Heart left ventricle (tissue), 16 donors: ENCODE measurements at regions not wholly inside any gene's neighbourhood (a gene's known extent, or its start where the extent isn't known, plus 50 kb on each side); places are given as distances from the start of the nearest gene placed in this dataset.

ENCODE experiments used
- ATAC-seq, 4 donors: fragments of 200-7000 bp; cut with Tn5 transposase; one replicate each; pipeline ENCODE4 v1.9.1; 2020 to 2022; ENCODE audit warnings: moderate library complexity in 4 of 4, mild to moderate bottlenecking in 3 of 4, moderate number of reproducible peaks in 1 of 4
- DNase-seq, 5 donors: peaks; one replicate each; pipeline ENCODE4 v3.0.0-alpha.2; 2020
- H3K27ac ChIP-seq, 12 donors: fragments of 200-600 bp; sonication (generic) in 4 of 12; one replicate each; pipeline versions ENCODE4 v1.5.0 to v1.8.0; 2016 to 2022; ENCODE audit warnings: mild to moderate bottlenecking in 2 of 12
- H3K27me3 ChIP-seq, 9 donors: fragments of 200-600 bp; sonication (generic) in 2 of 9; one replicate each; pipeline versions ENCODE4 v1.5.1 to v1.8.0; 2016 to 2022; ENCODE audit warnings: mild to moderate bottlenecking in 3 of 9
- H3K36me3 ChIP-seq, 9 donors: fragments of 200-600 bp; sonication (generic) in 2 of 9; one replicate each; pipeline versions ENCODE4 v1.5.0 to v1.8.0; 2018 to 2022; ENCODE audit warnings: mild to moderate bottlenecking in 2 of 9
- H3K4me1 ChIP-seq, 12 donors: fragments of 200-600 bp; sonication (generic) in 4 of 12; one replicate each; pipeline versions ENCODE4 v1.5.0 to v1.8.0; 2016 to 2022; ENCODE audit warnings: mild to moderate bottlenecking in 3 of 12
- H3K4me3 ChIP-seq, 12 donors: fragments of 200-600 bp; sonication (generic) in 4 of 12; one replicate each; pipeline versions ENCODE4 v1.5.0 to v1.8.0; 2017 to 2022; ENCODE audit warnings: mild to moderate bottlenecking in 9 of 12, moderate library complexity in 4 of 12
- H3K9me3 ChIP-seq, 12 donors: fragments of 200-600 bp; sonication (generic) in 4 of 12; one replicate each; pipeline versions ENCODE4 v1.5.0 to v1.8.0; 2016 to 2022; ENCODE audit warnings: mild to moderate bottlenecking in 1 of 12
- POLR2A ChIP-seq, 2 donors: fragments of 450-650 bp; IDR thresholded peaks; one replicate each; pipeline ENCODE4 v1.6.1; 2017; ENCODE audit warnings: antibody characterized with exemption in 2 of 2, mild to moderate bottlenecking in 2 of 2, moderate library complexity in 2 of 2
- WGBS, 4 donors: extraction: QIAGEN DNeasy Blood & Tissue Kit in 2 of 4; methylation state at CpG; one replicate each; pipeline versions ENCODE4 v1.1.5 to v1.1.7; 2013 to 2018; 5-methylcytosine and 5-hydroxymethylcytosine counted together
- intact Hi-C, 10 donors: fragments of 100-400 bp; cut with DNase I; formaldehyde crosslinking; loops; one replicate each; pipeline versions ENCODE4 v1.11.1 to v1.14.2; 2022
- TF ChIP-seq, protein P1 (sequence below), 12 donors: fragments of 200-600 bp; sonication (generic) in 4 of 12; IDR thresholded peaks; one replicate each; pipeline versions ENCODE4 v1.5.0 to v1.8.0; 2018 to 2022; ENCODE audit warnings: antibody characterized with exemption in 12 of 12, mild to moderate bottlenecking in 5 of 12
- donor health status: ischemic (EF 13 %, LVEDD 7.1; RV severe dilation, severe dysfunction).
- donor health status: healthy with polysubstance abuse.
- donor health status: DM: no; HTN: yes; CAD: no.
- donor health status: DM: no; HTN: no; CAD: no.
- donor health status: ischemic (EF 25% LVEDD 6.9; RV normal size, moderate dysfunction).
- donor health status: ischemic (EF 25% LVEDD 5.7; RV mildly dilated, moderate dysfunction).
- donor health status: healthy.
- donor health status: DM: yes; HTN: yes; CAD: no.
- donor health status: ischemic (EF 35%, LVEDD 5.7; RV mildly dilated, moderate dysfunction).
- donor health status: nonischemic (EF 11% LVEDD 7.7; RV severe dilation, severe dysfunction).
- donor health status: DM: yes; HTN: yes; CAD: no.
- donor health status: PGD.
- donor health status: ischemic (EF 29% LVEDD 5.4; RV normal size, mild dysfunction).
- donor health status: nonischemic (EF 23%, LVEDD 6.1; RV moderate dilation, normal function).

DNA sequence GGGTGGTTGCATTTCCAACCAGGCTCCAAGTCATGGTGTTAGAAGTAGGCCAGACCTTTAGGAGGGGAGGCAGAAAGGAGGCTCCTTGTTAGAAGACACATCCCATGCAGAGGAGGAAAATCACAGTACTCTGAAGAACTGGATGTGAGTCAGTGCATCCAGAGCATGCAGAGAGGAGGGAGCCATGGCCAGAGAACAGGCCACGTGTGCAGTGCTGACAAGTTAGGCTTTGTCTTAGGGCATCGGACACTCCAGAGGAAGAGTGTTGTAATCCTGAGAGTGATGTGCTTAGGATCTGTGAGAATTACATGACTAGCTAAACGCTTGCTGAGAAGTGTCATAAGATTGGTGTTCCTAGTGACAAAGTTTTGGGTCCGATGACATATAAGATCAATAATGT lies 456.5 kb upstream of the THRB start:
- TF ChIP-seq, protein P1, sequence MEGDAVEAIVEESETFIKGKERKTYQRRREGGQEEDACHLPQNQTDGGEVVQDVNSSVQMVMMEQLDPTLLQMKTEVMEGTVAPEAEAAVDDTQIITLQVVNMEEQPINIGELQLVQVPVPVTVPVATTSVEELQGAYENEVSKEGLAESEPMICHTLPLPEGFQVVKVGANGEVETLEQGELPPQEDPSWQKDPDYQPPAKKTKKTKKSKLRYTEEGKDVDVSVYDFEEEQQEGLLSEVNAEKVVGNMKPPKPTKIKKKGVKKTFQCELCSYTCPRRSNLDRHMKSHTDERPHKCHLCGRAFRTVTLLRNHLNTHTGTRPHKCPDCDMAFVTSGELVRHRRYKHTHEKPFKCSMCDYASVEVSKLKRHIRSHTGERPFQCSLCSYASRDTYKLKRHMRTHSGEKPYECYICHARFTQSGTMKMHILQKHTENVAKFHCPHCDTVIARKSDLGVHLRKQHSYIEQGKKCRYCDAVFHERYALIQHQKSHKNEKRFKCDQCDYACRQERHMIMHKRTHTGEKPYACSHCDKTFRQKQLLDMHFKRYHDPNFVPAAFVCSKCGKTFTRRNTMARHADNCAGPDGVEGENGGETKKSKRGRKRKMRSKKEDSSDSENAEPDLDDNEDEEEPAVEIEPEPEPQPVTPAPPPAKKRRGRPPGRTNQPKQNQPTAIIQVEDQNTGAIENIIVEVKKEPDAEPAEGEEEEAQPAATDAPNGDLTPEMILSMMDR (IDR thresholded peaks at IDR 0.05): no peak
- TF ChIP-seq POLR2A (IDR thresholded peaks at IDR 0.05): no peak
- intact Hi-C loops: no loop called here
- no peaks in the 10 kb centered on the region for H3K36me3 ChIP-seq

DNA sequence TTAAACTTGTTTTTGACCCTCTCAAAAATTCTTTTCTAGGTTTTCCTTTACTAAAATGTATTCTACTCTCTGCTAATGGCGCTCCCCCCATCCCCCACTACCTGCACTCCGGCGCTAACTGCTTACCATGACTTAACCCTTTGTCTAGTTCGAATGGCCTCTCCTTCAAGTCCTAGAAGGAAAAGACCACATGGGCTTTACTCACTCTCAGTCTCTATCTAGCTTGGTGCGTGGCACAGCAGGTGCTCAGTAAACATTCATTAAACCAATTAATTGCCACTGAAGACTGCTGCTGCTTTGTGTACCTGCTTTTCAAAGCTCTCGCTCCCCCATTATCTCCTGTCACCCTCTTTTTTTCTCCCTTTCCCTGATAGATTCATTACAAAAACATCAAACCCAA lies 457.7 kb upstream of the THRB start:
- Histone ChIP-seq H3K36me3 (no peaks in the 10 kb centered on the region), H3K27ac (no peak overlapping the region), H3K4me3 (no peak overlapping the region), H3K9me3 (no peaks in the 10 kb centered on the region), H3K4me1 (peaks cover 0 to 12% (median 2%) of the 10 kb centered on the region in 12 donors), H3K27me3 (no peaks in the 10 kb centered on the region)
- DNase-seq (no peak), ATAC-seq (no peak)
- WGBS, 4 donors: 77 to 84% (median 80%) methylated on average over 6 of the region's 6 CpGs
- TF ChIP-seq POLR2A (IDR thresholded peaks at IDR 0.05): no peak
- TF ChIP-seq, protein P1 (IDR thresholded peaks at IDR 0.05): no peak
- intact Hi-C loops: no loop called here

More for the DNA sequence above, 456.5 kb upstream of the THRB start:
- H3K9me3 ChIP-seq: no peaks in the 10 kb centered on the region
- peaks cover 0 to under 1% (median 0%) of the 10 kb centered on the region in 12 donors for H3K4me1 ChIP-seq
- H3K27ac ChIP-seq: no peak overlapping the region
- DNase-seq (no peak), ATAC-seq (no peak)
- WGBS, 4 donors: 85 to 94% (median 87%) methylated on average over 4 of the region's 4 CpGs
- no peaks in the 10 kb centered on the region for H3K27me3 ChIP-seq
- H3K4me3 ChIP-seq: no peak overlapping the region

DNA sequence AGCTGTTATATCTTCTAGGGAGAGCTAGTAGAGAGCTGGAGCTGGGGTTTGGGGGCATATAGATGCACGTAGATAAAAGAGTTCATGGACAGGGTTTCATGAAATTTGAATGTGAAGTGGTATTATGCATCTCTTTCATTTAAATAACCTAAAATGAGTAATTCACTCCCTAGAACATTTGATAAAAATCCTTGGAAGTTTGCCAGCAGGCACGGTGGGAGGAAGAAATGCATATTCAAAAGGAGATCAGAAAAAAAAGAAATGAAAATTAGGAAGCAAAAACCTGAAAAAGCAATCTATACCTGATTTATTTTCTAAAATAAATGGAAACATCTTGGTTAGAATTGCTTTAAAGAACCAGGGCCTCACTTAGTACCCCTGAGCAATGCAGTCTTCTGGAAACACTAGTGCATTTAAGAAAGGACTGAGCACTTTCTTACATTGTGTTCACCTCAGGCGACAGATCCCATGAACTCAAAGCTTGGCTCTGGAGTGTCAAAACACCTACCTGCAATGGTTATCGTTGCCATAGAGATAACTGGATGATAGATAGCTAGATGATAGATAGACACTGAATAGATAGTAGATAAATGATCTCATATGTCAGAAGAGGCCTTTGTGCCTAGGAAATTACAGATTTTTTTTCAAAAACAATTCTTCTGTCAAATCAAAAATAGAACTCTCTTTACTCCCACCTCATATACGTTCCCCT lies 458.6 kb upstream of the THRB start:
- Histone ChIP-seq H3K4me1 (peaks cover 0 to 13% (median 2%) of the 10 kb centered on the region in 12 donors), H3K27me3 (no peaks in the 10 kb centered on the region), H3K9me3 (no peaks in the 10 kb centered on the region), H3K36me3 (no peaks in the 10 kb centered on the region), H3K27ac (no peak overlapping the region), H3K4me3 (no peak overlapping the region)
- 62 to 67% (median 64%) methylated on average over 5 of the region's 5 CpGs for WGBS, 4 donors
- DNase-seq (no peak), ATAC-seq (no peak)
- intact Hi-C loops: no loop called here
- TF ChIP-seq, protein P1 (IDR thresholded peaks at IDR 0.05): no peak

DNA sequence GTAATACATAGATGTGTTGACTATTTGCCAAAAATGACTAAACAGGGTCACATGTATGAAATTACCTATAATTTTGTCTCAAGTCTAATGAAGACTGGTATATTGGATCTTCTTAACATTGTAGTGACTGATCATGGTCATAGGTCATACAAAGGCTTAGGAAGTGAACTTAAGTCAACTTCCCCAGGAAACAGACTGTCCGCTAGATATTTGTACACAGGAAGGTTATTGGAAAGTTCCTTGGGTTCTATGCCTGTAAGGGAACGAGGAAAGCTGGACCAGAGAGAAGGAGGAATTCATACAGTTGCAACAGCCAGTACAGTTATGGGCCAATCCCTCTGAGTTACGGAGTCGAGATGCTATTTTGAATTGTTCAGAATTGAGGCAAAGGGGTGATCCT lies 462.0 kb upstream of the THRB start:
- H3K27me3 ChIP-seq: no peaks in the 10 kb centered on the region
- H3K36me3 ChIP-seq: no peaks in the 10 kb centered on the region
- H3K4me1 ChIP-seq: peaks cover 0 to 13% (median 2%) of the 10 kb centered on the region in 12 donors
- DNase-seq: no peak
- TF ChIP-seq, protein P1 (IDR thresholded peaks at IDR 0.05): no peak
- no peak for TF ChIP-seq POLR2A (IDR thresholded peaks at IDR 0.05)
- peaks cover 0 to 8% (median 0%) of the 10 kb centered on the region in 12 donors for H3K9me3 ChIP-seq
- intact Hi-C loops: no loop called here
- ATAC-seq: peak in 2 of 4 donors; percentile 33 to 72
- no peak overlapping the region for H3K4me3 ChIP-seq
- no peak overlapping the region for H3K27ac ChIP-seq
- WGBS, 4 donors: 58 to 78% (median 70%) methylated on average over 4 of the region's 4 CpGs
